Activated T-helper 2 cell treated with anti-CD3 and anti-CD28 coated beads, Interferon-gamma antibody, Interleukin-2, Interleukin-4, amounts not matched to agents 10 μg/mL and 5 μg/mL and 100 μg/mL, durations not matched to agents 14 hours and 24 hours and 36 hours (primary cell): ENCODE measurements at regions not wholly inside any gene's neighbourhood (a gene's known extent, or its start where the extent isn't known, plus 50 kb on each side); places are given as distances from the start of the nearest gene placed in this dataset.

ENCODE experiments used
- DNase-seq: peaks from one replicate; pipeline ENCODE4 v3.0.0; 2021; ENCODE audit warnings: low spot score
- H3K27ac Mint-ChIP-seq: one replicate; pipeline ENCODE4 v1.8.0; 2021; ENCODE audit warnings: mixed read lengths
- H3K27me3 Mint-ChIP-seq: one replicate; pipeline ENCODE4 v1.8.0; 2021; ENCODE audit warnings: low read depth, mixed read lengths
- H3K36me3 Mint-ChIP-seq: one replicate; pipeline ENCODE4 v1.8.0; 2021; ENCODE audit warnings: low read depth, mixed read lengths
- H3K4me1 Mint-ChIP-seq: one replicate; pipeline ENCODE4 v1.8.0; 2021; ENCODE audit warnings: low read depth, mixed read lengths
- H3K4me3 Mint-ChIP-seq: one replicate; pipeline ENCODE4 v1.8.0; 2021; ENCODE audit warnings: low read depth, mild to moderate bottlenecking, moderate library complexity, mixed read lengths
- H3K9me3 Mint-ChIP-seq: one replicate; pipeline ENCODE4 v1.8.0; 2021; ENCODE audit warnings: mixed read lengths
- intact Hi-C: fragments of 100-400 bp; cut with micrococcal nuclease; formaldehyde crosslinking; loops from one replicate; pipeline ENCODE4 v1.15.1; 2023

- intact Hi-C loops: no loop called here
- H3K27ac Mint-ChIP-seq: no peak overlapping the region
- H3K4me3 Mint-ChIP-seq: no peak overlapping the region
- H3K36me3 Mint-ChIP-seq: no peaks in the 10 kb centered on the region
- no peak for DNase-seq
- no peaks in the 10 kb centered on the region for H3K4me1 Mint-ChIP-seq
- H3K9me3 Mint-ChIP-seq: peaks cover 5% of the 10 kb centered on the region
- H3K27me3 Mint-ChIP-seq: no peaks in the 10 kb centered on the region
These were observed 249.2 kb downstream of the BTG1 start for GRCh38 chr12:91896286-91897024.

- DNase-seq: no peak
- H3K4me3 Mint-ChIP-seq: no peak overlapping the region
- no peaks in the 10 kb centered on the region for H3K36me3 Mint-ChIP-seq
- intact Hi-C loops: no loop called here
- H3K27ac Mint-ChIP-seq: no peak overlapping the region
- H3K4me1 Mint-ChIP-seq: no peaks in the 10 kb centered on the region
- H3K9me3 Mint-ChIP-seq: peaks cover 5% of the 10 kb centered on the region
- no peaks in the 10 kb centered on the region for H3K27me3 Mint-ChIP-seq
These were observed 250.7 kb downstream of the BTG1 start for GRCh38 chr12:91894911-91895310.

GRCh38 chr12:91893476-91893875 is 252.2 kb downstream of the BTG1 start:
- intact Hi-C loops: no loop called here
- no peak overlapping the region for H3K27ac Mint-ChIP-seq
- DNase-seq: no peak
- no peaks in the 10 kb centered on the region for H3K36me3 Mint-ChIP-seq
- no peaks in the 10 kb centered on the region for H3K4me1 Mint-ChIP-seq
- no peak overlapping the region for H3K4me3 Mint-ChIP-seq
- H3K9me3 Mint-ChIP-seq: peaks cover 5% of the 10 kb centered on the region
- no peaks in the 10 kb centered on the region for H3K27me3 Mint-ChIP-seq

GRCh38 chr12:91892081-91892855 is 253.4 kb downstream of the BTG1 start:
- no peaks in the 10 kb centered on the region for H3K36me3 Mint-ChIP-seq
- peaks cover 5% of the 10 kb centered on the region for H3K9me3 Mint-ChIP-seq
- no peak overlapping the region for H3K27ac Mint-ChIP-seq
- H3K4me3 Mint-ChIP-seq: no peak overlapping the region
- peaks cover 2% of the 10 kb centered on the region for H3K27me3 Mint-ChIP-seq
- peaks cover 2% of the 10 kb centered on the region for H3K4me1 Mint-ChIP-seq
- intact Hi-C loops: no loop called here
- no peak for DNase-seq

- no peaks in the 10 kb centered on the region for H3K36me3 Mint-ChIP-seq
- no peak overlapping the region for H3K27ac Mint-ChIP-seq
- intact Hi-C loops: no loop called here
- DNase-seq: no peak
- peaks cover 2% of the 10 kb centered on the region for H3K4me1 Mint-ChIP-seq
- no peaks in the 10 kb centered on the region for H3K9me3 Mint-ChIP-seq
- peaks cover 2% of the 10 kb centered on the region for H3K27me3 Mint-ChIP-seq
- H3K4me3 Mint-ChIP-seq: no peak overlapping the region
These were observed 254.9 kb downstream of the BTG1 start for GRCh38 chr12:91890742-91891141.

GRCh38 chr12:91889910-91890309 is 255.7 kb downstream of the BTG1 start:
- Mint-ChIP-seq H3K27ac (no peak overlapping the region), H3K27me3 (peaks cover 2% of the 10 kb centered on the region), H3K4me3 (no peak overlapping the region), H3K4me1 (peaks cover 2% of the 10 kb centered on the region), H3K36me3 (no peaks in the 10 kb centered on the region), H3K9me3 (no peaks in the 10 kb centered on the region)
- intact Hi-C loops: no loop called here
- no peak for DNase-seq

- peaks cover 2% of the 10 kb centered on the region for H3K27me3 Mint-ChIP-seq
- intact Hi-C loops: no loop called here
- H3K36me3 Mint-ChIP-seq: no peaks in the 10 kb centered on the region
- no peak for DNase-seq
- H3K9me3 Mint-ChIP-seq: no peaks in the 10 kb centered on the region
- H3K4me3 Mint-ChIP-seq: no peak overlapping the region
- H3K27ac Mint-ChIP-seq: no peak overlapping the region
- H3K4me1 Mint-ChIP-seq: peaks cover 2% of the 10 kb centered on the region
These were observed 256.6 kb downstream of the BTG1 start for GRCh38 chr12:91889059-91889458.

- intact Hi-C loops: no loop called here
- no peak for DNase-seq
- Mint-ChIP-seq H3K4me1 (peaks cover 3% of the 10 kb centered on the region), H3K4me3 (no peak overlapping the region), H3K27me3 (peaks cover 2% of the 10 kb centered on the region), H3K9me3 (no peaks in the 10 kb centered on the region), H3K36me3 (no peaks in the 10 kb centered on the region), H3K27ac (no peak overlapping the region)
These were observed 257.7 kb downstream of the BTG1 start for GRCh38 chr12:91887957-91888356.

DNA sequence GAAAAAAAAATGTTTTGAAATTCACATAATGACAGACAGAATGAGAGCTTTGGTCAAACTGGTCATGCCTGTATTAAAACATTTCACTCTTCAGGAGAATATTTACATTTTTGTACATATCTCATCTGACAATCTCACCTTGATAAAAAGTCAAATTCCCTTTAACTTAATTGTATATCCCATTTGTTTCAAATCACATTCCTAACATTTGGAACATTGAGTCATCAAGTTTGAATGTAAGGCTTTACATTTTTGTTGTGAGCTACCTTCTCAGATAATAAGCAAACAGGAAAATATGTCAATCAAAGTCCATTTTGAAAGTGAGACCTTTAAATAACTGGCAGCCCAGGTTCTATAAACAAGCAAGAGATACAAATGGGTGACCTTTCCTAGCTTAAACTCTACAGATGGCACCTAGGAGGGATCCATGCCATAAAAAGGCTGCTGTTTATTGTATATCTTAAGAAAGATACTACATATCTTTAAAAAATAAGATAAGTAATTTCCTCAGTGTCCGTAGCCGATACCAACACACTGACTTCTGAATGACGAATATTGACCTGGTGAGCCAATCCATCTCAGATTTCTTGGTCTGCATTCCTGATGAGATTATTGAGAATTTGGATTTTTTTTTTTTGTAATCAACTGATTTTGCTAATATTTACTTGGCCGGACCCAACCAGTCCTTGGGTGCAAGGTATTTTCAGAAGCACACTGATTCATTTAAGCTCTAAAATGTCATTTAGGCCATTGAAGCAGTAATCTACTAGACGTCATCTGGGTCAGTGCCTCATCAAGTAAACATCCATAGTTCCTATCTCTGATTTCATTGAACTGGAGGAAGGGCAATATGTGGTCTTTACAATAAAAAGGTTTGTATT is 259.6 kb downstream of the BTG1 start:
- Mint-ChIP-seq H3K9me3 (no peaks in the 10 kb centered on the region), H3K27ac (no peak overlapping the region), H3K4me1 (peaks cover 8% of the 10 kb centered on the region), H3K4me3 (no peak overlapping the region), H3K27me3 (peaks cover 2% of the 10 kb centered on the region), H3K36me3 (no peaks in the 10 kb centered on the region)
- no peak for DNase-seq
- intact Hi-C loops: no loop called here

GRCh38 chr12:91884230-91884629 is 261.4 kb downstream of the BTG1 start:
- no peaks in the 10 kb centered on the region for H3K9me3 Mint-ChIP-seq
- no peak overlapping the region for H3K4me3 Mint-ChIP-seq
- no peak overlapping the region for H3K27ac Mint-ChIP-seq
- intact Hi-C loops: no loop called here
- no peak for DNase-seq
- no peaks in the 10 kb centered on the region for H3K36me3 Mint-ChIP-seq
- peaks cover 23% of the 10 kb centered on the region for H3K4me1 Mint-ChIP-seq
- peaks cover 2% of the 10 kb centered on the region for H3K27me3 Mint-ChIP-seq

DNA sequence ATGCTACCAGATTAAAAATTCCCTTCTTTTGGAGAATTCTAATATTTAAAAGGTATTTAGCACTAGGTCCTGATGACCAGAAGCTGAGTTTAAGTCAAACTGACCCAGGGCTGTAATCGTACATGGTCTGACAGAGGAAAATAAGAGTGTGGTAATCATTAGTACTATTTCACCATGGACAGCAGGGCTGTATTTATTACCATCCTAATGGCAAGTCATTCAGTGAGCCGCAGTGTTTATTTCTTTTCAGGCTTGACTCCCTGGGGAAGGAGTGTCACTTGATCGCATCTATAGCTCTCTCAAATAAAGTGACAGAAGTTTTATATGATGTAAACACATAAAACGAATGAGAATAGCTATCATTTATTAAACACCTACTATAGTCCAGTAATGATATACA is 261.8 kb downstream of the BTG1 start:
- H3K4me1 Mint-ChIP-seq: peaks cover 23% of the 10 kb centered on the region
- H3K27me3 Mint-ChIP-seq: peaks cover 2% of the 10 kb centered on the region
- intact Hi-C loops: no loop called here
- no peaks in the 10 kb centered on the region for H3K9me3 Mint-ChIP-seq
- no peak overlapping the region for H3K4me3 Mint-ChIP-seq
- no peak for DNase-seq
- no peaks in the 10 kb centered on the region for H3K36me3 Mint-ChIP-seq
- no peak overlapping the region for H3K27ac Mint-ChIP-seq

- no peak overlapping the region for H3K27ac Mint-ChIP-seq
- no peak for DNase-seq
- H3K4me3 Mint-ChIP-seq: no peak overlapping the region
- H3K27me3 Mint-ChIP-seq: peaks cover 1% of the 10 kb centered on the region
- peaks cover 26% of the 10 kb centered on the region for H3K4me1 Mint-ChIP-seq
- peaks cover 3% of the 10 kb centered on the region for H3K9me3 Mint-ChIP-seq
- intact Hi-C loops: no loop called here
- peaks cover 3% of the 10 kb centered on the region for H3K36me3 Mint-ChIP-seq
These were observed 262.7 kb downstream of the BTG1 start for GRCh38 chr12:91882910-91883309.

DNA sequence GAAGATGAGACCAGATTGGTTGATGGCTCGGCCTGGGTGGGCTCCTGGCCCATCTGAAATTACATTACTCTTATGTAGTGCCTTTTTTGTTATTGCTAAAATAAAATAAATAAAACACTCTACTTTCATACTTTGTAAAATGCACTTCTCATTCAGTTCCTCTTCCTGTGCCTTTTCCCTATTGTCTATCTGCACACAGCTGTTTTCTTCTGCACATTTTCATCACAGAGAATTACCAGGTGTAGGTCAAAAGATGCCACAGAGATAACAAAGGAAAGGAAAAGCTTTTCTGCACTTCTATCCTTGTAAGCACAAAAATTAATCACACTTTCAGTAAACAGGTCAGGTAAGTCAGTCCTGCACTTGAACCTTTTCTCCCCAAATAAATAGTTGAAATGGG is 265.1 kb downstream of the BTG1 start:
- Mint-ChIP-seq H3K27ac (no peak overlapping the region), H3K9me3 (peaks cover 4% of the 10 kb centered on the region), H3K36me3 (peaks cover 7% of the 10 kb centered on the region), H3K4me1 (peaks cover 48% of the 10 kb centered on the region), H3K4me3 (no peak overlapping the region), H3K27me3 (no peaks in the 10 kb centered on the region)
- DNase-seq: no peak
- intact Hi-C loops: no loop called here
